Osteocyte (in vitro differentiated cells): ENCODE measurements at regions not wholly inside any gene's neighbourhood (a gene's known extent, or its start where the extent isn't known, plus 50 kb on each side); places are given as distances from the start of the nearest gene placed in this dataset.

Experiments used
- DNase-seq: peaks from one replicate; pipeline ENCODE4 v3.0.0; 2021; ENCODE audit warnings: mixed read lengths; ENCODE audit not compliant: unreplicated experiment; ENCODE audit errors: extremely low spot score
- H3K27ac Mint-ChIP-seq: one replicate; pipeline ENCODE4 v1.8.0; 2021; ENCODE audit warnings: mild to moderate bottlenecking, mixed read lengths; ENCODE audit not compliant: unreplicated experiment
- H3K27me3 Mint-ChIP-seq: one replicate; pipeline ENCODE4 v1.8.0; 2021; ENCODE audit warnings: mixed read lengths; ENCODE audit not compliant: unreplicated experiment
- H3K36me3 Mint-ChIP-seq: one replicate; pipeline ENCODE4 v1.8.0; 2021; ENCODE audit warnings: mixed read lengths; ENCODE audit not compliant: unreplicated experiment
- H3K4me1 Mint-ChIP-seq: one replicate; pipeline ENCODE4 v1.8.0; 2021; ENCODE audit warnings: mixed read lengths; ENCODE audit not compliant: unreplicated experiment
- H3K4me3 Mint-ChIP-seq: one replicate; pipeline ENCODE4 v1.8.0; 2021; ENCODE audit warnings: mild to moderate bottlenecking, moderate library complexity, mixed read lengths; ENCODE audit not compliant: unreplicated experiment
- H3K9me3 Mint-ChIP-seq: one replicate; pipeline ENCODE4 v1.8.0; 2021; ENCODE audit warnings: mixed read lengths; ENCODE audit not compliant: unreplicated experiment
- CTCF ChIP-seq: fragments of 200-600 bp; sonication (generic); IDR thresholded peaks from 2 replicates; pipeline ENCODE4 v1.5.0; 2021; ENCODE audit warnings: antibody characterized with exemption, mild to moderate bottlenecking, moderate library complexity

- DNase-seq = no peak
- Mint-ChIP-seq H3K9me3 (peaks cover 7% of the 10 kb centered on the region), H3K27ac (no peak overlapping the region), H3K4me1 (no peaks in the 10 kb centered on the region), H3K27me3 (peaks cover 3% of the 10 kb centered on the region), H3K4me3 (no peak overlapping the region), H3K36me3 (no peaks in the 10 kb centered on the region)
- TF ChIP-seq CTCF = no peak
Measured at GRCh38 chr13:106736941-106737340, 169.0 kb upstream of the ARGLU1 start.

- DNase-seq = no peak
- no peaks in the 10 kb centered on the region for H3K36me3 Mint-ChIP-seq
- TF ChIP-seq CTCF = no peak
Measured at GRCh38 chr13:106734198-106734597, 166.3 kb upstream of the ARGLU1 start.

GRCh38 chr13:106723036-106723435 lies 155.1 kb upstream of the ARGLU1 start:
- Mint-ChIP-seq H3K4me3 (no peak overlapping the region), H3K27me3 (peaks cover 18% of the 10 kb centered on the region), H3K9me3 (peaks cover 14% of the 10 kb centered on the region), H3K4me1 (no peaks in the 10 kb centered on the region), H3K36me3 (no peaks in the 10 kb centered on the region), H3K27ac (no peak overlapping the region)
- no peak for DNase-seq
- no peak for TF ChIP-seq CTCF

More at GRCh38 chr13:106734198-106734597, 166.3 kb upstream of the ARGLU1 start:
- no peak overlapping the region for H3K4me3 Mint-ChIP-seq
- H3K27me3 Mint-ChIP-seq = peaks cover 3% of the 10 kb centered on the region
- H3K4me1 Mint-ChIP-seq = no peaks in the 10 kb centered on the region
- H3K27ac Mint-ChIP-seq = no peak overlapping the region
- H3K9me3 Mint-ChIP-seq = peaks cover 7% of the 10 kb centered on the region

- H3K4me3 Mint-ChIP-seq = no peak overlapping the region
- TF ChIP-seq CTCF = no peak
Measured at GRCh38 chr13:106722620-106723019, 154.7 kb upstream of the ARGLU1 start.

GRCh38 chr13:106721599-106721998 lies 153.7 kb upstream of the ARGLU1 start:
- TF ChIP-seq CTCF = no peak
- DNase-seq = no peak
- no peaks in the 10 kb centered on the region for H3K36me3 Mint-ChIP-seq
- H3K27ac Mint-ChIP-seq = no peak overlapping the region
- H3K27me3 Mint-ChIP-seq = peaks cover 16% of the 10 kb centered on the region
- H3K4me1 Mint-ChIP-seq = no peaks in the 10 kb centered on the region
- H3K9me3 Mint-ChIP-seq = peaks cover 21% of the 10 kb centered on the region
- no peak overlapping the region for H3K4me3 Mint-ChIP-seq

More at GRCh38 chr13:106722620-106723019, 154.7 kb upstream of the ARGLU1 start:
- H3K27me3 Mint-ChIP-seq = peaks cover 18% of the 10 kb centered on the region
- H3K36me3 Mint-ChIP-seq = no peaks in the 10 kb centered on the region
- H3K27ac Mint-ChIP-seq = no peak overlapping the region
- no peaks in the 10 kb centered on the region for H3K4me1 Mint-ChIP-seq
- peaks cover 18% of the 10 kb centered on the region for H3K9me3 Mint-ChIP-seq
- no peak for DNase-seq
